ELR (cell line): ENCODE measurements at regions not wholly inside any gene's neighbourhood (a gene's known extent, or its start where the extent isn't known, plus 50 kb on each side); places are given as distances from the start of the nearest gene placed in this dataset.

ENCODE experiments used
- DNase-seq: peaks from one replicate; pipeline ENCODE4 v3.0.0-alpha.2; 2015; ENCODE audit warnings: low read depth

GRCh38 chr3:28646435-28646834 lies 297.8 kb upstream of the AZI2 start:
- no peak for DNase-seq

GRCh38 chr3:28649266-28649665 lies 300.6 kb upstream of the AZI2 start:
- no peak for DNase-seq

- no peak for DNase-seq
These were observed 302.5 kb upstream of the AZI2 start for GRCh38 chr3:28651159-28651558.

- DNase-seq, result no peak
These were observed 315.5 kb upstream of the AZI2 start for GRCh38 chr3:28664123-28664522.

- peak; percentile 59 for DNase-seq
These were observed 319.3 kb upstream of the AZI2 start for GRCh38 chr3:28667646-28668621.

- no peak for DNase-seq
These were observed 321.2 kb upstream of the AZI2 start for GRCh38 chr3:28669870-28670269.

- no peak for DNase-seq
These were observed 323.8 kb upstream of the AZI2 start for GRCh38 chr3:28672406-28672805.

GRCh38 chr3:28673446-28673845 lies 324.8 kb upstream of the AZI2 start:
- DNase-seq, result no peak

GRCh38 chr3:28674212-28674611 lies 325.6 kb upstream of the AZI2 start:
- no peak for DNase-seq

GRCh38 chr3:28677581-28677980 lies 329.0 kb upstream of the AZI2 start:
- DNase-seq, result no peak

GRCh38 chr3:28678086-28678485 lies 329.5 kb upstream of the AZI2 start:
- DNase-seq, result no peak

- no peak for DNase-seq
These were observed 331.4 kb upstream of the AZI2 start for GRCh38 chr3:28680050-28680449.

GRCh38 chr3:28682121-28682520 lies 333.5 kb upstream of the AZI2 start:
- no peak for DNase-seq

GRCh38 chr3:28690176-28690575 lies 341.6 kb upstream of the AZI2 start:
- DNase-seq, result no peak

GRCh38 chr3:28698706-28699105 lies 350.1 kb upstream of the AZI2 start:
- DNase-seq, result no peak

- no peak for DNase-seq
These were observed 350.7 kb upstream of the AZI2 start for GRCh38 chr3:28699283-28699682.

GRCh38 chr3:28700728-28701127 lies 352.1 kb upstream of the AZI2 start:
- DNase-seq, result no peak

GRCh38 chr3:28703843-28704242 lies 355.2 kb upstream of the AZI2 start:
- no peak for DNase-seq

- no peak for DNase-seq
These were observed 362.7 kb upstream of the AZI2 start for GRCh38 chr3:28711293-28711692.

- no peak for DNase-seq
These were observed 368.3 kb upstream of the AZI2 start for GRCh38 chr3:28716939-28717338.

- no peak for DNase-seq
These were observed 369.6 kb upstream of the AZI2 start for GRCh38 chr3:28718074-28718849.

- DNase-seq, result peak; percentile 52
These were observed 378.2 kb upstream of the AZI2 start for GRCh38 chr3:28726840-28727239.

GRCh38 chr3:28727307-28727706 lies 378.7 kb upstream of the AZI2 start:
- no peak for DNase-seq
